IMR-90 (cell line): ENCODE measurements at regions not wholly inside any gene's neighbourhood (a gene's known extent, or its start where the extent isn't known, plus 50 kb on each side); places are given as distances from the start of the nearest gene placed in this dataset.

Experiments used
- ATAC-seq: fragments of 200-7000 bp; cut with Tn5 transposase; 2 replicates; pipeline ENCODE4 v1.9.1; 2020; ENCODE audit warnings: low read depth, mild to moderate bottlenecking, moderate library complexity
- BruUV-seq: library from RNA; stranded (reverse); fragments of 400-500 nt; replicated peaks from 2 replicates; lab custom pipeline; 2021; lab: Mats Ljungman, UMichigan
- CTCF ChIA-PET: fragments of 300-600 bp; formaldehyde crosslinking; extraction: SDS; loops from one replicate; lab custom pipeline; 2021; ENCODE audit warnings: antibody characterized with exemption; lab: Yijun Ruan, JAX
- POLR2A ChIA-PET: fragments of 300-600 bp; sonication (Branson Sonifier 250); formaldehyde crosslinking; loops from one replicate; lab custom pipeline; 2022; ENCODE audit warnings: antibody characterized with exemption; ENCODE audit not compliant: unreplicated experiment; lab: Charles Lee
- DNase-seq: peaks from one replicate; pipeline ENCODE4 v3.0.0; 2013
- H2AFZ ChIP-seq: replicated peaks from 2 replicates; pipeline ENCODE3; 2013; ENCODE audit warnings: low read length, mild to moderate bottlenecking; ENCODE audit not compliant: poor library complexity
- H2AK5ac ChIP-seq: 2 replicates; pipeline ENCODE4 v1.6.1; 2013; ENCODE audit warnings: low read depth, low read length, inconsistent platforms
- H2AK9ac ChIP-seq: replicated peaks from 2 replicates; pipeline ENCODE3; 2013; ENCODE audit warnings: mild to moderate bottlenecking, low read depth, low read length, moderate library complexity; ENCODE audit not compliant: poor library complexity
- H2BK120ac ChIP-seq: 2 replicates; pipeline ENCODE4 v1.6.1; 2013; ENCODE audit warnings: low read depth, low read length, inconsistent platforms
- H2BK15ac ChIP-seq: 3 replicates; pipeline ENCODE4 v1.6.1; 2013; ENCODE audit warnings: low read depth, low read length, inconsistent platforms
- H2BK20ac ChIP-seq: 2 replicates; pipeline ENCODE4 v1.6.1; 2013; ENCODE audit warnings: low read depth, mild to moderate bottlenecking, inconsistent platforms, low read length, moderate library complexity
- H2BK5ac ChIP-seq: 2 replicates; pipeline ENCODE4 v1.6.1; 2013; ENCODE audit warnings: mild to moderate bottlenecking, low read depth, low read length, inconsistent platforms; ENCODE audit not compliant: poor library complexity, severe bottlenecking
- H3K14ac ChIP-seq: replicated peaks from 2 replicates; pipeline ENCODE4 v1.6.1; 2013; ENCODE audit warnings: low read depth, low read length, inconsistent platforms
- H3K18ac ChIP-seq: 2 replicates; pipeline ENCODE4 v1.6.1; 2013; ENCODE audit warnings: low read depth, low read length, control low read depth
- H3K23ac ChIP-seq: 2 replicates; pipeline ENCODE4 v1.6.1; 2013; ENCODE audit warnings: low read depth, low read length, inconsistent platforms
- H3K27ac ChIP-seq: 2 replicates; pipeline ENCODE4 v1.5.1; 2013; ENCODE audit warnings: mild to moderate bottlenecking, control low read depth, low read length; ENCODE audit not compliant: insufficient read depth
- H3K27me3 ChIP-seq: 2 replicates; pipeline ENCODE4 v1.6.1; 2013; ENCODE audit warnings: low read length; ENCODE audit not compliant: control insufficient read depth, insufficient read depth
- H3K36me3 ChIP-seq: 2 replicates; pipeline ENCODE4 v1.6.1; 2013; ENCODE audit warnings: low read length, mixed read lengths; ENCODE audit not compliant: control insufficient read depth, insufficient read depth
- H3K4ac ChIP-seq: 2 replicates; pipeline ENCODE4 v1.6.1; 2013; ENCODE audit warnings: low read depth, low read length, inconsistent platforms
- H3K4me1 ChIP-seq: 2 replicates; pipeline ENCODE4 v1.6.1; 2013; ENCODE audit warnings: low read length, mixed read lengths; ENCODE audit not compliant: control insufficient read depth, insufficient read depth
- H3K4me2 ChIP-seq: 2 replicates; pipeline ENCODE4 v1.6.1; 2013; ENCODE audit warnings: low read depth, mild to moderate bottlenecking, control low read depth, low read length, moderate library complexity
- H3K4me3 ChIP-seq: 2 replicates; pipeline ENCODE4 v1.5.1; 2013; ENCODE audit warnings: low read depth, mild to moderate bottlenecking, control low read depth, low read length, moderate library complexity; ENCODE audit not compliant: insufficient read depth
- H3K56ac ChIP-seq: 2 replicates; pipeline ENCODE4 v1.6.1; 2013; ENCODE audit warnings: low read length, inconsistent platforms; ENCODE audit not compliant: insufficient read depth; ENCODE audit errors: extremely low read depth
- H3K79me1 ChIP-seq, 2 experiments: 2 replicates each; pipeline ENCODE4 v1.6.1; 2013; ENCODE audit warnings: low read length in 2 of 2, inconsistent platforms in 1 of 2, low read depth in 1 of 2
- H3K9ac ChIP-seq: 2 replicates; pipeline ENCODE4 v1.6.1; 2013; ENCODE audit warnings: low read depth, low read length, control low read depth
- H3K9me1 ChIP-seq: 2 replicates; pipeline ENCODE4 v1.6.1; 2013; ENCODE audit warnings: low read length, inconsistent platforms; ENCODE audit not compliant: insufficient read depth
- H3K9me3 ChIP-seq: 2 replicates; pipeline ENCODE4 v1.6.1; 2013; ENCODE audit warnings: low read length; ENCODE audit not compliant: control insufficient read depth, insufficient read depth
- H4K20me1 ChIP-seq: 2 replicates; pipeline ENCODE4 v1.6.1; 2013; ENCODE audit warnings: low read length, inconsistent platforms; ENCODE audit not compliant: insufficient read depth
- H4K5ac ChIP-seq: 2 replicates; pipeline ENCODE4 v1.6.1; 2013; ENCODE audit warnings: mild to moderate bottlenecking, low read depth, low read length, control low read depth
- H4K8ac ChIP-seq, 2 experiments: 2 replicates each; pipeline ENCODE4 v1.6.1; 2013; ENCODE audit warnings: low read depth in 2 of 2, low read length in 2 of 2, control low read depth in 1 of 2, inconsistent platforms in 1 of 2
- H4K91ac ChIP-seq: 2 replicates; pipeline ENCODE4 v1.6.1; 2013; ENCODE audit warnings: low read depth, low read length, inconsistent platforms; ENCODE audit not compliant: insufficient read depth
- CHD1 ChIP-seq: IDR thresholded peaks from 2 replicates; pipeline ENCODE4 v1.6.1; 2012; ENCODE audit warnings: low read depth, low read length, improper control_type of control experiment
- MAFK ChIP-seq: IDR thresholded peaks from 2 replicates; pipeline ENCODE4 v1.6.1; 2012; ENCODE audit warnings: low read depth, low read length, improper control_type of control experiment
- MAZ ChIP-seq: IDR thresholded peaks from 2 replicates; pipeline ENCODE4 v1.6.1; 2012; ENCODE audit warnings: low read depth, mild to moderate bottlenecking, low read length, improper control_type of control experiment, moderate library complexity, borderline replicate concordance
- NFE2L2 ChIP-seq: fragments of 150-350 bp; IDR thresholded peaks from 2 replicates; pipeline ENCODE4 v1.6.1; 2016; ENCODE audit warnings: low read depth, mild to moderate bottlenecking, low read length
- RAD21 ChIP-seq: IDR thresholded peaks from 2 replicates; pipeline ENCODE4 v1.6.1; 2012; ENCODE audit warnings: low read length, improper control_type of control experiment
- SMC3 ChIP-seq: fragments of 150-350 bp; IDR thresholded peaks from 2 replicates; pipeline ENCODE4 v1.6.1; 2016; ENCODE audit warnings: low read depth, mild to moderate bottlenecking, antibody characterized with exemption, low read length, moderate library complexity
- dilution Hi-C: fragments of 300-500 bp; cut with HindIII; formaldehyde crosslinking; loops from one replicate; pipeline ENCODE4 v1.14.3; 2018; ENCODE audit warnings: low sequenced_read_pairs; ENCODE audit not compliant: unreplicated experiment
- in situ Hi-C: fragments of 300-500 bp; cut with MboI; formaldehyde crosslinking; loops from 3 replicates; pipeline ENCODE4 v1.14.3; 2019; ENCODE audit warnings: low sequenced_read_pairs, inconsistent platforms, mixed read lengths
- intact Hi-C: fragments of 100-400 bp; cut with micrococcal nuclease; formaldehyde crosslinking; loops from 2 replicates; pipeline ENCODE4 v1.10.0; 2022
- TF ChIP-seq, protein P1 (sequence below): fragments of 150-350 bp; IDR thresholded peaks from 2 replicates; pipeline ENCODE4 v1.6.1; 2017; ENCODE audit warnings: mild to moderate bottlenecking, antibody characterized with exemption, low read length, low read depth
- TF ChIP-seq, protein P2 (sequence below): conservative IDR thresholded peaks from 2 replicates; pipeline ENCODE4 v1.5.1; 2012; ENCODE audit warnings: mild to moderate bottlenecking, low read depth, low read length, improper control_type of control experiment
- TF ChIP-seq, protein P3 (sequence below): fragments of 150-350 bp; IDR thresholded peaks from 2 replicates; pipeline ENCODE4 v1.6.1; 2016; ENCODE audit warnings: low read depth, mild to moderate bottlenecking, low read length, moderate library complexity, borderline replicate concordance

DNA sequence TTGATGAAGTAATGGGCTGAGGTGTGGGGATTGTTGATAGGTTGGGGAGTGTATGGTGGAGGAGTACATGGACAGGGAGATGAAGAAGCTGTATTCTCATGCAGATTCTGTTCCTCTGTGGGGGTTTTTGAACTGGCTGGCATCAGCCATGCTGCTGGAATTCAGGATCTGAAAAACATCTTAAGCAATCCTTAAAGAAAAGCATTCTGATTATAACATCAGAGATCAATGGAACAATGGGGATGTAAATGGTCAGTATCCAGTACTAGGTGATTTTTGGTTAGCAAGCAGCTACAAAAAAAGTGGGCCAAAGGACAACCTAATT is 247.5 kb upstream of the GALNT17 start:
- H4K20me1 ChIP-seq: no peaks in the 10 kb centered on the region
- H3K79me1 ChIP-seq: no peaks in the 10 kb centered on the region
- H3K9me1 ChIP-seq: no peaks in the 10 kb centered on the region
- no peak overlapping the region for H2BK15ac ChIP-seq
- H3K18ac ChIP-seq: no peak overlapping the region
- H2AK5ac ChIP-seq: no peak overlapping the region
- no peak overlapping the region for H2AFZ ChIP-seq
- no peak overlapping the region for H4K5ac ChIP-seq
- BruUV-seq: no TSS peak
- no peak overlapping the region for H2BK5ac ChIP-seq
- no peak overlapping the region for H2AK9ac ChIP-seq
- ChIA-PET CTCF (no interaction called here), POLR2A (no interaction called here)
- H2BK120ac ChIP-seq: no peak overlapping the region
- TF ChIP-seq MAFK: no peak
- TF ChIP-seq NFE2L2: no peak
- TF ChIP-seq, protein P1, sequence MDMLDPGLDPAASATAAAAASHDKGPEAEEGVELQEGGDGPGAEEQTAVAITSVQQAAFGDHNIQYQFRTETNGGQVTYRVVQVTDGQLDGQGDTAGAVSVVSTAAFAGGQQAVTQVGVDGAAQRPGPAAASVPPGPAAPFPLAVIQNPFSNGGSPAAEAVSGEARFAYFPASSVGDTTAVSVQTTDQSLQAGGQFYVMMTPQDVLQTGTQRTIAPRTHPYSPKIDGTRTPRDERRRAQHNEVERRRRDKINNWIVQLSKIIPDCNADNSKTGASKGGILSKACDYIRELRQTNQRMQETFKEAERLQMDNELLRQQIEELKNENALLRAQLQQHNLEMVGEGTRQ: no peak
- no peak for TF ChIP-seq RAD21
- TF ChIP-seq, protein P2, sequence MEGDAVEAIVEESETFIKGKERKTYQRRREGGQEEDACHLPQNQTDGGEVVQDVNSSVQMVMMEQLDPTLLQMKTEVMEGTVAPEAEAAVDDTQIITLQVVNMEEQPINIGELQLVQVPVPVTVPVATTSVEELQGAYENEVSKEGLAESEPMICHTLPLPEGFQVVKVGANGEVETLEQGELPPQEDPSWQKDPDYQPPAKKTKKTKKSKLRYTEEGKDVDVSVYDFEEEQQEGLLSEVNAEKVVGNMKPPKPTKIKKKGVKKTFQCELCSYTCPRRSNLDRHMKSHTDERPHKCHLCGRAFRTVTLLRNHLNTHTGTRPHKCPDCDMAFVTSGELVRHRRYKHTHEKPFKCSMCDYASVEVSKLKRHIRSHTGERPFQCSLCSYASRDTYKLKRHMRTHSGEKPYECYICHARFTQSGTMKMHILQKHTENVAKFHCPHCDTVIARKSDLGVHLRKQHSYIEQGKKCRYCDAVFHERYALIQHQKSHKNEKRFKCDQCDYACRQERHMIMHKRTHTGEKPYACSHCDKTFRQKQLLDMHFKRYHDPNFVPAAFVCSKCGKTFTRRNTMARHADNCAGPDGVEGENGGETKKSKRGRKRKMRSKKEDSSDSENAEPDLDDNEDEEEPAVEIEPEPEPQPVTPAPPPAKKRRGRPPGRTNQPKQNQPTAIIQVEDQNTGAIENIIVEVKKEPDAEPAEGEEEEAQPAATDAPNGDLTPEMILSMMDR: no peak
- TF ChIP-seq SMC3: no peak
- TF ChIP-seq CHD1: no peak
- no peak for TF ChIP-seq MAZ
- TF ChIP-seq, protein P3, sequence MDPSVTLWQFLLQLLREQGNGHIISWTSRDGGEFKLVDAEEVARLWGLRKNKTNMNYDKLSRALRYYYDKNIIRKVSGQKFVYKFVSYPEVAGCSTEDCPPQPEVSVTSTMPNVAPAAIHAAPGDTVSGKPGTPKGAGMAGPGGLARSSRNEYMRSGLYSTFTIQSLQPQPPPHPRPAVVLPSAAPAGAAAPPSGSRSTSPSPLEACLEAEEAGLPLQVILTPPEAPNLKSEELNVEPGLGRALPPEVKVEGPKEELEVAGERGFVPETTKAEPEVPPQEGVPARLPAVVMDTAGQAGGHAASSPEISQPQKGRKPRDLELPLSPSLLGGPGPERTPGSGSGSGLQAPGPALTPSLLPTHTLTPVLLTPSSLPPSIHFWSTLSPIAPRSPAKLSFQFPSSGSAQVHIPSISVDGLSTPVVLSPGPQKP: no peak
- dilution Hi-C loops (no loop called here), intact Hi-C loops (no loop called here), in situ Hi-C loops (no loop called here)
- H3K36me3 ChIP-seq: no peaks in the 10 kb centered on the region
- no peak overlapping the region for H3K27ac ChIP-seq
- no peak overlapping the region for H3K9ac ChIP-seq
- H3K27me3 ChIP-seq: no peaks in the 10 kb centered on the region
- H3K23ac ChIP-seq: no peak overlapping the region
- ATAC-seq (no peak), DNase-seq (no peak)
- H4K8ac ChIP-seq: no peak overlapping the region
- no peak overlapping the region for H4K91ac ChIP-seq
- H3K4me3 ChIP-seq: no peak overlapping the region
- H3K9me3 ChIP-seq: peaks cover 11% of the 10 kb centered on the region
- H3K4ac ChIP-seq: no peak overlapping the region
- H2BK20ac ChIP-seq: no peak overlapping the region
- no peak overlapping the region for H3K14ac ChIP-seq
- no peak overlapping the region for H3K56ac ChIP-seq
- H3K4me1 ChIP-seq: no peaks in the 10 kb centered on the region
- no peak overlapping the region for H3K4me2 ChIP-seq
